ENCODE measurements at regions not wholly inside any gene's neighbourhood (a gene's known extent, or its start where the extent isn't known, plus 50 kb on each side); places are given as distances from the start of the nearest gene placed in this dataset.
A peak's percentile ranks its signal among the peaks of the same experiment; 100 is the strongest.

GRCh38 chr4:31298737-31299136 lies 578.6 kb downstream of the PCDH7 start:
- DNase-seq: no peak

GRCh38 chr4:31307029-31307428 lies 586.9 kb downstream of the PCDH7 start:
- no peak for DNase-seq

- DNase-seq: no peak
Observed at GRCh38 chr4:31324814-31325213, 604.6 kb downstream of the PCDH7 start.

- DNase-seq: no peak
Observed at GRCh38 chr4:31325300-31325699, 605.1 kb downstream of the PCDH7 start.

- no peak for DNase-seq
Observed at GRCh38 chr4:31327031-31327430, 606.9 kb downstream of the PCDH7 start.

- no peak for DNase-seq
Observed at GRCh38 chr4:31328932-31329331, 608.8 kb downstream of the PCDH7 start.

DNA sequence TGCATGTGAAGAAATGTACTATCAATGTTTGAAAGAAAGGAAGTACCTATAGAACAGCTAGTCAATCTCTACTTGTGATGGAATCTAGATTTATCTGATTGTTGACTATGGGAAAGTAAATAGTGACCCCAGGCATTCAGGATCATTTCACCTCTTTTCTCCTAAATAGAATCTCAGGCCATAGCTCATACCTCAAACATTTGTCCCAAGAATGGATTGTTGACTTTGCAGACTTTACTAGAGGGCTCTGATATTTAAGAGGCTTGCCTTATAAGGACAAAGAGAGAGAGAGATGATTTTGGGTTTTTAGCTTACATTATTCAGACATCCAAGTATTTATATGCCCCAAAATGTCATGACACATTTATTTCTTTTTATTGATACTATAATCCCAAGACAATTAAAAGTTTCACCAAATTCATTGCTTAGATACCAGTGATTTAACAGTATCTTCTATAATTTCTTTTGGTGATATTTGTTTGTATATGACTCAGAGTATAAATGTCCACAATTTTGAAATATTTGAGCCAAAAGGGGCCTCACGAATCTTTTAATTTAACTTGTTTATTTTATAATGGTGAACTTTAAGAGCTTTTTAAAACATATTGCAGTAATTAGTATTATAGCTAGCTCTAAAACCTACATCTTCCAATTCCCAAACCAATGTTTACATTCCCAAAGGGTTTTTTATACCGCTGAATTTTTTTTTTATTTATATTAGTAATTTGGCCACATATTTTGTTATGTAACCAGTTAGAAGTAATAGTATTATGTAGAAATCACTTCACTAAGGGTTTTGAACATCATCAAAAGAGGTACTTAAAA lies 614.1 kb downstream of the PCDH7 start:
- no peak for DNase-seq

- no peak for DNase-seq
Observed at GRCh38 chr4:31338000-31338399, 617.8 kb downstream of the PCDH7 start.

- no peak for DNase-seq
Observed at GRCh38 chr4:31341601-31342359, 621.6 kb downstream of the PCDH7 start.

- DNase-seq: no peak
Observed at GRCh38 chr4:31343061-31343460, 622.9 kb downstream of the PCDH7 start.

GRCh38 chr4:31349907-31350306 lies 629.7 kb downstream of the PCDH7 start:
- DNase-seq: no peak

- no peak for DNase-seq
Observed at GRCh38 chr4:31351695-31352094, 631.5 kb downstream of the PCDH7 start.

- no peak for DNase-seq
Observed at GRCh38 chr4:31356839-31357238, 636.7 kb downstream of the PCDH7 start.

GRCh38 chr4:31360786-31361185 lies 640.6 kb downstream of the PCDH7 start:
- DNase-seq: peak; percentile 96

GRCh38 chr4:31362756-31363155 lies 642.6 kb downstream of the PCDH7 start:
- DNase-seq: peak; percentile 55

DNA sequence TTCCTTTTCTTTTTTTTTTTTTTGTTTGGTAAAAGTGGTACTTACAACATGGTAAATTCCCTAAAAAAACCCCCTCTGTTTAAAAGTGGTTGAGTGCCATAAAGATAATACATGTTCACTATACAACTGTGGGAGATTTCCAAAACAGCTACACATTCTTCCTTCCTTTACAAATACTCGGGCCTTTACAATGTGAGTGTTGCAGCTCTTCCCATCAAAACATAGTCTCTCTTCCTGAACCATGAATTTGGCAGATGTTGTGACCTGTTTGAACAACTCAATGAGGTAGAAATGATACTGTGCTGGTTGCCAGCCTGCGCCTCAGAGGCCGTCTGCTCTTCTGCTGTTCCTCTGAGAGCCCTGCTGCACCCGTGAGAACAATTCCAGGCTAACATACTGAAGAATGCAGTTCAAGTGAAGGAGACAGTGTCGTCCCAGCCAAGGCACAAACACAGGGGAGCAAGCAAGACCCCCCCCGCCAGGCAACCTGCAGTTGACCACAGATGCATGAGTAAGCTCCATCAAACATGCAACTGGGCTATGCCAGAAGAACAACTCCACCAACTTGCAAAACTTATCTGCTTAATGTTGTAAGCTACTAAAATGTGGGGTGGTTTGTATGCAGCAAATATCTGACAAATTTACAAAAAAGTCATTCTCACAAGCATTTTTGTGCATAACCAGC lies 645.0 kb downstream of the PCDH7 start:
- DNase-seq: peak; percentile 68

GRCh38 chr4:31366041-31366440 lies 645.9 kb downstream of the PCDH7 start:
- peak; percentile 70 for DNase-seq

- peak; percentile 47 for DNase-seq
Observed at GRCh38 chr4:31370866-31371465, 650.8 kb downstream of the PCDH7 start.

- DNase-seq: peak; percentile 7
Observed at GRCh38 chr4:31374256-31374960, 654.2 kb downstream of the PCDH7 start.

DNA sequence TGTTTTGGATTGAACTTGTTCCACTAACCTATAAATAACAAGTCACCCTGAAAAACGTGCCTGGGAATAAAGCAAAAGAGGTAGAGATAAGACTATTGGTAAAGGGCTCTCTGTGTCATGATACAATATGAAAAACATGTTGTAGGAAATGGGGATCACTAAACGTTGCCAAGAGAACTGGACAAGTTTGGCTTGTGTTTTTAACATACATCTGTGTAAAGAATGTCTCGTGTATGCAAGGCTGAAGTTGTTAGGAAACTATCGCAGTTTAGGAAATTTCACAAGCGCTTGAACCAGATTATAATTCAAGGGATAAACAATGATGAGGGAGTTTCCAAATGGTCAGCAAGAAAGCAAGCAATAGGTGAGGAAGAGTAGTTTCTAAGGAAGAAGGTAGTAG lies 655.8 kb downstream of the PCDH7 start:
- peak; percentile 11 for DNase-seq

DNA sequence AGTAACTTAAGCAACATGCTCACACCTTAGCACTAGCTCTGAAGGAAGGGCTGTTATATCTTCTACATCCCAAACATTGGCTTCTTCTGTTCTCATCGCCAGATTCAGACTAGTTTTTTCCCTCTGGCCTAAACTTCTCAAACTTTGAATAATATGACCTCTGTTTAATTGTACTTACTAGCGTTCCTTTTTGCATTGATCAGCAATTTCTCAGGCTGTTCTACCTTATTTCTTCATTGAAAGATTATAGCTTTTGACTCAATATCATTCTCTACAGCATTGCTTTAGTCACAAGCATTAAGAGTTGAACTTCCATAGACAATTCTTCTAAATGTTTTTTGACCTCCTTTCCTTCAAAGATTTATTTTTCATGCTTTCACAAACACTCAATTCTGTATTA lies 659.2 kb downstream of the PCDH7 start:
- DNase-seq: no peak

DNA sequence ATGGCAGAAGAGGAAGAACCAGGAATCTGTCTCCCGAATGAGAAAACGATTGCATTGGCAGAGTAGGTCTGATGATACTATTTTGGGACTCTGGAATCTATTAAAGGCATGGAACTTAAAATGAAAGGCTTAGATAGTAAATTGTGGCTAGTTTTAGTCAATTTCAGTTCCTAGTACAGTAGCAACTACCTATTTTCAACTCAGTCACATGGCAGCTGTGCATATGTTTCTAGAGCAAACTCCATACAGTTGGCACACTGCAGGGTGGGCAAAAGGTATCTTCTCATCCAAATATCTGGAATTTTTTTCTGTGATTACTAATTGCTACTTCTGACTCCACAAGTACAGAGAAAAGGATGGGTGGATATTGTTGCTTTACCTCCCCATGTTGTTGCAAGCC lies 663.6 kb downstream of the PCDH7 start:
- DNase-seq: no peak

GRCh38 chr4:31390849-31391248 lies 670.7 kb downstream of the PCDH7 start:
- DNase-seq: no peak
